GM18861 (cell line): ENCODE measurements at regions not wholly inside any gene's neighbourhood (a gene's known extent, or its start where the extent isn't known, plus 50 kb on each side); places are given as distances from the start of the nearest gene placed in this dataset.
"Not testable (repeated sequence)": the region's sequence is repeated elsewhere in the genome, so short reads cannot be mapped to it uniquely, and the experiment has no call there.

Source experiments
- ATAC-seq: cut with Tn5 transposase; IDR thresholded peaks from one replicate; pipeline ENCODE4 v1.9.1; 2021; ENCODE audit not compliant: unreplicated experiment

DNA sequence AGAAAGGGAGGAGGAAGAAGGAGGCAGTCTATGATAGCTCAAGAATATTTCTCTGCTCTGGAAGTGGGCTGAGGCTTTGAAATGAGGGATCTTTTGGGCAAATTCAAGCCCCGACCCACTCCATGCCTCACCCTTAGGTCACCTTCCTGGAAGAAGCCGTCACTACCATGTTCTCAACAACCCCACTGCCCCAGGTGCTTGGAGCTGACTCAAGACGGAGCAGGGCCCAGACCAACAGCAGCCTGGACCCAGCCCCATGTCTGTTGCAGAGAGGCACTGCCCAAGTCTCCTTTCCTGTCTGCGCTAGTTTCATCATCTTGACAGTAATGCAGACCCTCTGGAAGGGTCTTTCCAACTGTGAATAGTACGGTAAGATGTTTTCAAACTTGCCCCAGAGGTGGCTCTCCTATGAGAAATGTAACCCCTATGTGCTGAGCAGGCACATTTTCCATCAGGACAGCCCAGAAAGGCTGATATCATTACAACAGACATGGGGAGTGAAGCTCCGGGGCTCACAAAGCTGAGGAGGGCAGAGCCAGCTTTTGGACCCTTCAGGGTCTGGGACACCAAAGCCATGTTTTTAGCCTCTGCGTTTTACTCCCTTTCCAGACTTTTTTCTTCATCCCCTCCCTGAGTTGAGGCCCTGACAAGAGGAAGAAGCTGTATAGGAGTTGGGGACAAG is 128.2 kb upstream of the LARP1 start:
- ATAC-seq, result no peak

DNA sequence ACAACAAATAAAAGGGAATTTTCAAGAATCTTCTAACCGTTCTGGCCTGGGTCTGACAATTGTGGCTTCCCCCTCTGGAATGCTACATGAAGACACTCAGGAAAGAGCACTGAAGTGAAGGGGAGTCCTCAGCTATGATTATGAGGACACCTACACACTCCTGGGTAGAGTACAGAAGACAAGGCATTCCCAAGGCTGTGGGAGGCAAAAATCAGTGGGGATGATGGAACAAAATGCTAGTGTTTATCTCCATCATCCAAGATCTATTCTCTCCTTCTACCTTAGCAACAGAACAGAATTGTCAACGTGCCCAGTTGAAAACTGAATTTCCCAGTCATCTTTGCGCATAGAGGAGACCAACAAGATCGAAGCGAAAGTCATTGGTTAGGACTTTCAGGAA is 130.1 kb upstream of the LARP1 start:
- no peak for ATAC-seq

DNA sequence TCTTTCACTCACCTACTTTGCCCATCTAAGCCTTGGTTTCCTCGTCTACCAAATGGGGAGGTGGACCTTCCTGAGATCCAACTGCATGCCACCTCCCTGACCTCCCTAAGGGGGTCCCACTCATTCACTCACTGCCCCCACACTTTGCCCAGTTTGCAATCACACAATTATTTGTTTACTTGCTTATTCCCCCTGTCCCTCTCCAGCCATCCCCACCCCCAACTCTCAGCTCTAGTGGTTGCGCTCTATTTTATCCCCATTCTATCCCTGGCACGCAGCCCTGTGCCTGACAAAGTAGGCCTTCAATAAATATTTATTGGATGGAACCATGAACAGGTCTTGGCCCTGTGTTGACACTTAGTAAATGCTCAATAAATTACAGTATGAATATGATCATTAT is 130.8 kb upstream of the LARP1 start:
- no peak for ATAC-seq

DNA sequence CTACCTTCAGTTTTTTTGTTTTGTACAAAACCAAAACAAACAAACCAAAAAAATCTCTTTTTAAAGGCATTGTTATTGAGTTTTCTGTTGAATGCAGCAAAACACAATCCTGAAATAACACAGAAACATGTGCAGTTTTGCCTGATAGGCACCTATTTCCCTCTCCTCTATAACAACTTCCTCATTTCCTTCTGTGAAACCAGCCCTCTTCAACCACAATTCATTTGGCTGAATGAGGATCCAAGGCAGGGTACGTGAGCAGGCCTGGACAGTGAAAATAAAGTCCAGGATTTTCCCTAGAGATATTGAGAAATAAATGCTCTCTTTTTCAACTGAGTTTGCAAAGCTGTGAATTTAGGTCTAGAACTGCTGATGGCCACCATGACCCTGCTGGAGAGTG is 134.8 kb upstream of the LARP1 start:
- ATAC-seq, result no peak

DNA sequence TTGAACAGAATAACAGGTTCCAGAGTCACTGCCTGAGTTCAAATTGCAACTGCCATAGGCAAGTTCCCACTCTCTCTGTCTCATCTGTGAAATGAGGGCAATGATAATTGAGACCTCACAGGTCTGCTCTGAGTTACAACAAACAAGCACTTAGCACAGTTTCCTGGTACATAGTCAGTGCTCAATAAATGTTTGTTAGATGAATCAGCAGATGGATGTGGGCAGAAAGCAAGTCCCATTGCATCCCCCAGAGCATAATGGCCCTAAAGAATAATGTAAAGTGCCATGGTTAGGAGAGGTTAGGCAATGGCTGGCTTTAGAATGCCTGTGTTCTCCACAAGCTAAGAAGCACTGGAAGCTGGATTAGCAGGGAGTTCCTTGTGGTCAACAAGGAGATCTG is 136.5 kb upstream of the LARP1 start:
- ATAC-seq, result no peak

DNA sequence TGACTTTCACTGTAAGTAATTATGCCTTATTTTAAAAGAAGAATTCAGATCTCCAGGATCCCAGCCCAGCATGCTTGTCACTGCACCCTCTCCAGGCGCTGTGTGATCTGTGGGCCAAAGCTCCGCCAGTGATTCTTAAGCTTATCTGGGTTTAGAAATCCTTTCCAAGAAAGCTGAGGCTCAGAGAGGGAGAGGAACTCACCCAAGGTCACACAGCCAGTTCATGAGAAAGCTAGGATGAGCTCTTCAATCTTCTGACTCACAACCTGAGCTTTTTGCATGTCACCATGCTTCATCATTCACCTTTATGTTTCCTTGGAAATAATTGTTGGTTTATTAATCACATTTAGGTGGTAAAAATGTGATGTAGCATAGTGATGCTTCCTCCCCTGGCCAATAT is 136.6 kb upstream of the HAND1 start:
- ATAC-seq, result no peak

DNA sequence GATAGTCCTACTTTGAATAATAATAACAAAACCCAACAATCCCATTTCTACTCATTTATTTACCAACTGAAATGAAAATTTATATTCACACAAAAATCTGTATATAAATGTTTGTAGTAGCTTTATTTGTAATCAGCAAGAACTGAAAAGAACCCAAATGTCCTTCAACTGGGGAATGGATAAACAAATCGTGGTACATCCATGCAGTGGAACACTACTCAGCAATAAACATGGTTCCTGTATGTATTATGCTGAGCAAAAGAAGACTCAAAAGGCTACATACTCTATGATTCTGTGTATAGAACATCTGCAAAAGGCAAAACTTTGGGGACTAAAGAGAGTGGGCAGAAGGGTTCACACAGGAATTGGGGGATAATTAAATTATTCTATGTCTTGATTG is 136.1 kb upstream of the HAND1 start:
- ATAC-seq, result no peak

DNA sequence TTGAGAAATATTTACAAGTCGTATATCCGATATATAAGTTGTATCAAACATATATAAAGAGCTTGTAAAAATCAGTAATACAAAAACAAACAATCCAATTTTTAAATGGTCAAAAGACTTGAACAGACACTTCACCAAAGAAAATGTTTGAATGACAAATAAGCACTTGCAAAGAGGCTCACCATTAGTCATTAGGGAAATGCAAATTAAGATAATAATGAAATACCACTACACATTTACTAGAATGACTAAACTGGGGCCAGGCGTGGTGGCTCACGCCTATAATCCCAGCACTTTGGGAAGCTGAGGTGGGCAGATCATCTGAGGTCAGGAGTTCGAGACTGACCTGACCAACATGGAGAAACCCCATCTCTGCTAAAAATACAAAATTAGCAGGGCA is 134.6 kb upstream of the HAND1 start:
- ATAC-seq, result no peak

DNA sequence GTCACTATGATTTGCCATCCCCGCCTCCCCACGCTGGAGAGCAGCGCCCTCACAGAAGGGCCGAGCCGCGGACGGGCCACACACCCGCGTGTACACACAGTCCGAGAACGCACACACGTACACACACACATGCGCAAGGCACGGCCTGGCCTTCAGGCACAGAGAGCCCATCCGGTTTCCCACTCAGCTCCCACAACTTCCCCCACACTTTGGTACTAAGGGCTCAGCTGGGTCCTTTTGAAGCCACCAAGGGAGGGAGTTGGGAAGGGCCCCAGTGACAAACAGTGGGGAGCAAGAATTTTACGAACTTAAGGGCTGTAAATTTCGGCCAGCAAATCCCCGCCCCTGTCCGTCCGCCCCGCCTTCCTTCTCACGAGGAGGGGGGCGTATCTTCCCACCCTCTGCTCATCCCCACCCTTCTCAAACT is 133.3 kb upstream of the HAND1 start:
- no peak for ATAC-seq

DNA sequence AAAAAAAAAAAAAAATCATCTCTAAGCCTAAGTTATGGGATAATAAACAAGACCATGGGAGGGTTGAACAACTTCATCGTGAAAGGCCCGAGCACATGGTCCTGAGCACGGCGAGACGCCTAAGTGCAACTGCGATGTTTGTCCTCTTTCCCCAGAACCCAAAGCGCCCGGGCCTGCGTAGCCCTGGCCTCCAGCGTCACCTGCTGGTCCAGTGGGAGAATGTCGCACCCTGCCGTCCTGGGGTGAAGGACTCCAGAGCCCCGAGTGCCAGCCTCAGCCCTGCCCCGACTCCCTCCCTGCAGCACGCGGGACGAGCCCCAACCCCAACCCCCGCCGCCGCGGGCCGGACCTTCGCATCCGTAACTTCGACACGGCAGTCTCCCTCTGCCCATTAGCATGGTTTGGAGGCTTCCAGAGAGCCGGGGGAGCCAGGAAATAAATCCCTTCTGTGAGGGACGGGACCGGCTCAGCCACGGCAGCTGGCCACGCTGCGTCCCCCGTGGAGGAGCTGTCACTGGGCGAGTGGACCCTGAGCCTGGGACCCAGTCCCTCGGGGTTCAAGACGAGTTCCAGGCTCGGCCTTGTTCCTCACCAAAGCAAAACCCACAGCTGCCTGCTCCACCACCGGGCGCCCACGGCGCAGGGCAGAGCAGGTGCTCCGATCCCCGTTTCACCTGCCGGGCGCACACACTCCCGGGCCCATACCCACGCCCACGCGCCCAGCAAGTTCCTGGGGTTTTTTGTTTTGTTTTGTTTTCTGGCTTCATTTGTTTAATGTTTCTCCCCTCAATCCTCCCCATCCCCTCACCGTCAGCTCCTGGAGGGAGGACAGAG is 132.5 kb upstream of the HAND1 start:
- ATAC-seq, result peak; percentile 86

DNA sequence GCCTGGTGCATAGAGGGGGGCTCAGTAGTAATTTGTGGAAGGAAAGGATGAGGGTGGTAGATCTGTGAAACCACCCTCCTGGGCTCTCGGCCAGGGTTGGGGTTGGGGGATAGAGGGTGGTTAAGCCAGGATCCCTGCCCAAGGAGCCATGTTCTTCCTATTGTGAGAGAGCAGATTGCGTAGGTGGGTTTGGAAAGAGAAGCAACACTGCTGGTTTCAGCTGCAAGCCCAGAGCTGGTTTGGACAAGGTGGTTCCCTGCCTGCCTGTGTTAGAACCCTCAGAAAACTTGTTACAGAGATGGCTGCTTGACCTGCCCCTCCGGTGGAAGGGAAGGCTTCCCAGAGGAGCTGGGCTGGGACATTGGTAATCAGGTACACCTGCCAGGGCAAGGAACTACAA is 131.2 kb upstream of the HAND1 start:
- ATAC-seq, result no peak

DNA sequence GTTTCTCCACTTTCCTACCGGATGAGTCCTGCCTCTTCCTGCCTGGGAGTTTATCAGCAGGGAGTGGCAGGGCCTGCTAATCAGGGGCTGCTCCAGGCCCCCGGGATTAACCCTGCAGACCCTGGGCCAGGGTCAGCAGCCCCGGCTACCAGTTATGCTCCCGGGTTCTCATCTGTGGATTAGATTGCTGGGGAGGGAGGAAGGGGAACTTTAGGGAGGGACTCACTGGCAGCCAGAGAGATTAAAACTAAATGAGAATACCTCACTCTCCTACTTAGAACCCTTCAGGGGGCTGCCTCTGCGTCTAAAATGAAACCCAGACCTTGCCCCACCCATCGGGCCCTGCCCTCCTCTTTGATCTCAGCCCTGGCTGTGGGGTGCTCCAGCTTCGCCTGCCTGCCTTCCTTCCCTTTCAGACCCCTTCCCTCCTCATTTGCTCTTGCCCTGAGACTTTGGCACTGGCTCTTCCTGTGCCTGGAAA is 130.5 kb upstream of the HAND1 start:
- no peak for ATAC-seq

DNA sequence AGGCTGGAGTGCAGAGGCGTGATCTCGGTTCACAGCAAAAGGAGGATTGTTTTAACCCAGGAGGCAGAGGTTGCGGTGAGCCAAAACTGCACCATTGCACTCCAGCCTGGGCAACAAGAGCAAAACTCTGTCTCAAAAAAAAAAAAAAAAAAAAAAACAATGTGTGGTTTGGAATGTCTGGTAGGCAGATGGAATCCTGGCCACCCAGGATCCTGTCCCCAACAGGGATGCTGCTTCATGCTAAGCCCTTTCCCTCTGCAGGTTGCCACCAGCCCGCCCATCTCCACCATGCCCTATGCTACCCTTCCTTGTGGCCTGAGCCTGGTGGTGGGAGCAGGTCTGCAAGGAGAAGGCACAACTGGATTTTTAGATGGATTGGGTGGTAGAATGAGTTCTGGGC is 129.7 kb upstream of the HAND1 start:
- ATAC-seq, result no peak

DNA sequence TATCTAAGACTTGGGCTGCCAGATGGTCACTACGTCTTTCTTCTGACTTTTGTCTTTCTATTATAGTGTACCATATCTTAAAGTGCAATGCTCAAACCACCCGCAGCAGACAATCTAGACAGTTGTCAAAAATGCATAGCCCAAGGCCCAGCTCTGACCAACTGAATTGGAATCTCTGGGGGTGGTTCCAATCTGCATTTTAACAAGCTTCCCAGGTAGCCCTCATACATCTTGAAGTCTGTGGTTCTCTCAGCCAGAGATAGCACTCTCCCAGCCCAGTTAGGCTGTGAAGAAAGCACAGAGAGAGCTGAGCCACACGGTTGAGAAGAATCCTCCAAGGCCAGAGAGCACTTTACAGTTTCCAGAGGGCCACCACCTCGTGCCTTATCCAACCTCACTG is 128.2 kb upstream of the HAND1 start:
- ATAC-seq, result no peak

DNA sequence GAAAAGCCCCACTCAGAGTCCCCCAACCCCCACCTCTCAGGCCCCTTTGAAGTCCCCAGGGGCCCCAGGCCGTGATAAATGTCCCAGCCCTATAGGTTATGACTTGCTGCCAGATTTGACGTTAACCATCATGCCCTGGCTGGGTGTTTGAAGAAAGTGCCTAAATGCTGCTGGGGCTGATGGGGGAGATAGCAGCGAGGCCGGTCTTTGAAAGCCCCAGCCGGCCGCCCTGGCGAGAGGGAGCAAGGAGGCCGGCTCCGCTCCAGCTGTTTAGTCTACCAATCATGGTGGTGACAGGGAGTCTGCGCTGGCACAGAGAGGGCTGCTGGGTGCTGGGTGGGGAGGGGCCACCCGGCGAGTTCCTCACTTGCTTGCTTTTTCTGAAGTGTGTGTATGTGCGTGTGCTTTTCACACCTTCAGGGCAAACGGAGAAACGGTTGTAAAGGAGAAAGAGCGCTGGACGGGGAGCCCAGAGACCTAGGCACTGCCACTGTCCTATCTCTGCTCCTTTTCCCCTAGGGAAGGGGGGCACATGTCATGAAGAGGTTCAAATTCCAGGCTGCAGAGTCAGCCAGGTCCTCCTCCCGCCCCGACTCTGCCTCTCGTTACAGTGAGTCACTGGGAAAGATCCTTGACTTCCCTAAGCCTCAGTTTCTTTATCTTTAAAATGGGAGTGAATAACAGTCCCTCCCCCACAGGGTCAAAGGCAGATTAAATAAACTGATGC is 126.1 kb upstream of the HAND1 start:
- no peak for ATAC-seq

DNA sequence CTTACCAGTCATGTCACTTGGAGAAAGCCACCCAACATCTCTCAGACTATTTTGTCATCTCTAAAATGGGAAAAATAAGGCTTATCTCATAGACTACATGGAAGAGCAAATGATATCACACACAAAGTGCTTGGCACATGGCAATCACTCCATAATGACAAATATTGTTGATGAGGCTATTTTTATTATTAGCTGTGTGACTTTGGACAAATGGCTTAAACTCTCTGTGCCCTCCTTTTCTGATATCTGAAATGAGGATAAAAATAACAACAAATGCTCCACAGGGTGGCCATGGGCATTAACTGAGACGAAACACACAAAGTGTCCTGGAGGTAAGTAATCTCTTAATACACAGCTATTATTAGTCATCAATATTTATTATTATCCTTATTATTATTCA is 125.5 kb upstream of the HAND1 start:
- no peak for ATAC-seq

DNA sequence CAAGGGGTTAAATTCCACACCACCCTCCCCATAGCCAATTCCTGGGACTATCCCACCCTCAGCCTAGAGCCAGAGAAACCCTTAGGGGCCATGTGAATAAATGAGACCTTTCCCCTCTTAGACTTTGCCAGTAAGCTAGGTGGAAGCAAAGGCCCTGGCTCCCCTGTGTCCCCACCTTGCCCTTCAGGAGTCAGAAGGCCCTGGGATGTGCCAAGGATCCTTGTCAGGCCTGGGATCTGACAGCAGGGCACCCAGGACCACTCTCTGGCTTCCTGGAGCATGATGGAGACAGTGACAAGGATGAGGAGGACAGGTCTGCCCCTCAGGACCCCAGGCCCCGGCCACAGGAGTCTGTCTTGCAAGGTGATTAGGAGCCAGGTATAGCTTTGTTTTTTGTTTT is 125.0 kb upstream of the HAND1 start:
- no peak for ATAC-seq

DNA sequence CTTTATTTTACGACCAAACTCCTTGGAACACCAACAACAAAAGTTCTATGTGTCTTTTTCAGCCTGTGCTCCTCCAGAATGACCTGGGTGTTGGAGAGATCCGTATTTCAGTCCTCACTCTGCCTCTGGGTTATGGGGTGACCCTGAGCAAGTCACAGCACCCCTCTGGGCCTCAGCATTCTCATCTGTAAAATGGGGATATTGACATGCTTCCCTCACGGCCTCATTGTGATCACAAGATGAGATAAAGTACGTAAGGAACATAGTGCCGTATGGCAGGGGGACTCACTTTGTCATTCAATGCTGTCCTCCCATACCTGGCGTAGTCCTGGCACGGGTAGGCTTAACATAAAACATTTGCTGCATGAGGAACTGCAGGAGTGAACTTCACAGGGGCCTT is 123.0 kb upstream of the HAND1 start:
- no peak for ATAC-seq

DNA sequence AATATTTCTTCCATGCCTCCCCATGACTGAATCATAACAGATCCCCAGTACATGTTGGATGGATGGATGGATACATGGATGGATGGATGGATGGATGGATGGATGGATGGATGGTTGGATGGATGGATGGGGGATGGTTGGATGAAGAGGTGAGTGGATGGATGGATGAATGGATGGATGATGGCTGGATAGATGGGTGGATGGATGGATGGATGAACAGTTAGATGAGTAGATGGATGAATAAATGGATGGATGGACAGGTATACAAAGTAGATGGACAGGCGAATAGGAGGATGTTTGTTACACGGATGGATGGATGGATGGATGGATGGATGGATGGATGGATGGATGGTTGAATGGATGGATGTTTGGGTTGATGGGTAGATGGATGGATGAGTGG is 120.0 kb upstream of the HAND1 start:
- ATAC-seq, result no peak

DNA sequence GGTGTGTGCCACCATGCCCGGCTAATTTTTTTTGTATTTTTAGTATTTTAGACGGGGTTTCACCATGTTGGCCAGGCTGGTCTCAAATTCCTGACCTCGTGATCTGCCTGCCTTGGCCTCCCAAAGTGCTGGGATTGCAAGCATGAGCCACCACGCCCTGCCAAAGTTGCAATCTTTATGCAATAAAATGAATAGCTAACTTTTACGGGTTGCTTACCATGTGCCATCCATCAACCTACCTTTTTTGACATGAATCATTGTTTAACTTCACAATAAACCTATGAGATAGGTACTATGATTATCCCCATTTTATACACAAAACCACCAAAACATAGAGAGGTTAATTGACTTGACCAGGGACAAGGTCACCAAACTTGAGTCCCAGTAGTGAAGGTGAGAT is 118.8 kb upstream of the HAND1 start:
- ATAC-seq, result not testable (repeated sequence)

DNA sequence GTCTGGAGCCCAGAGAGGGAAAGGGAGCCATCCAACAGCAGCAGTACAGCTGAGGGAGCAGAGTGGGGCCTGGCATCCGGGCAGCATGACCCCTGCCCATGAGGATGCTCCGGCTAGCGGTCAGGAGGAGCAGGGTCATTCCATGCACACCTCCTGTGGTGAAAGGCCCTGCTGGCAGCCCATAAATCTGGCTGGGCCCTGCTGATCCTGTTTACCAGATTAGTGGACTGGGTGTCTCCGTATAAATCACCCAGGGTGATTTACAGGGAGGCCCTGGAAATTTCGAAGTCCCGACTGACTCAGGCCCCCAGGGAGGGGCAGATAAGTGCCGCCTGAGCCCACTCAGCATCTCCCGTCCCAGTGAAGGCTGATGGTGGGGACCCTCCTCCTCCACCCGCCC is 117.6 kb upstream of the HAND1 start:
- ATAC-seq, result no peak

DNA sequence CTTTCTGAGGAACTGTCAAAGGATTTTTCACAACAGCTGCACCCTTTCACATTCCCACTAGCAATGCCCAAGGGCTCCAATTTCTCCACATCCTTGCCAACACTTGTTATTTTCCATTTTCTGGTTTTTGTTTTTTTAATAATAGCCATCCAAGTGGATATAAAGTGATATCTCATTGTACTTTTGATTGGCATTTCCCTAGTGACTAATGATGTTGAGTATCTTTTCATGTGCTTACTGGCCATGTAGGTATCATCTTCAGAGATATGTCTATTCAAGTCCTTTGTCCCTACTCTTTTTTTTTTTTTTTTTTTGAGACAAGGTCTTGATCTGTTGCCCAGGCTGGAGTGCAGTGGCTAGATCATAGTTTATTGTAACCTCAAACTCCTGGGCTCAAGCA is 115.8 kb upstream of the HAND1 start:
- ATAC-seq, result no peak
